ENCODE measurements at regions not wholly inside any gene's neighbourhood (a gene's known extent, or its start where the extent isn't known, plus 50 kb on each side); places are given as distances from the start of the nearest gene placed in this dataset.

- Mint-ChIP-seq H3K4me3 (no peak overlapping the region), H3K36me3 (no peaks in the 10 kb centered on the region), H3K4me1 (no peaks in the 10 kb centered on the region), H3K27ac (no peak overlapping the region), H3K27me3 (peaks cover 17% of the 10 kb centered on the region), H3K9me3 (peaks cover 5% of the 10 kb centered on the region)
These were observed 179.8 kb downstream of the BAMBI start for GRCh38 chr10:28857164-28857563.

- Mint-ChIP-seq H3K27ac (no peak overlapping the region), H3K27me3 (peaks cover 17% of the 10 kb centered on the region), H3K4me3 (no peak overlapping the region)
These were observed 181.3 kb downstream of the BAMBI start for GRCh38 chr10:28858646-28859045.

DNA sequence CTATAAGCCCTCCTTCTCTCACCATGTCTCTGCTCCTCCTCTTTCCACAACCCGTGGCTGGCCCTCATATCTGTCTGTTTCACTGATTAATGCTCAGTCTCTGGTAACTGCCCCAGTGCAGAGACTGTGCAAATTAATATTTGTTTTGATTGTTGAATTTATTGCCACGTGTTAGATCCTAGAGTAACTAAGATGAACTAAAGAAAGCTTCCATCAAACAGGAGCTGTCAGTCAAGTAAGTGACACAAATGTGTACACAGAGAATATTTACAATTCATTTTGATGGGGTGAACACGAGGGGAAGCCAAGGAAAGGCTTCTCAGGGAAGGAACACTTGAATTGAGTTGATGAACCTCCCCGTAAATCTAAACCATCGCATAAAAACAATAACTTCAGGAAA is 182.5 kb downstream of the BAMBI start:
- Mint-ChIP-seq H3K27me3 (peaks cover 17% of the 10 kb centered on the region), H3K27ac (no peak overlapping the region), H3K36me3 (no peaks in the 10 kb centered on the region), H3K4me3 (no peak overlapping the region), H3K9me3 (peaks cover 5% of the 10 kb centered on the region), H3K4me1 (no peaks in the 10 kb centered on the region)

More at GRCh38 chr10:28858646-28859045, 181.3 kb downstream of the BAMBI start:
- peaks cover 5% of the 10 kb centered on the region for H3K9me3 Mint-ChIP-seq
- H3K4me1 Mint-ChIP-seq, result no peaks in the 10 kb centered on the region
- H3K36me3 Mint-ChIP-seq, result no peaks in the 10 kb centered on the region

DNA sequence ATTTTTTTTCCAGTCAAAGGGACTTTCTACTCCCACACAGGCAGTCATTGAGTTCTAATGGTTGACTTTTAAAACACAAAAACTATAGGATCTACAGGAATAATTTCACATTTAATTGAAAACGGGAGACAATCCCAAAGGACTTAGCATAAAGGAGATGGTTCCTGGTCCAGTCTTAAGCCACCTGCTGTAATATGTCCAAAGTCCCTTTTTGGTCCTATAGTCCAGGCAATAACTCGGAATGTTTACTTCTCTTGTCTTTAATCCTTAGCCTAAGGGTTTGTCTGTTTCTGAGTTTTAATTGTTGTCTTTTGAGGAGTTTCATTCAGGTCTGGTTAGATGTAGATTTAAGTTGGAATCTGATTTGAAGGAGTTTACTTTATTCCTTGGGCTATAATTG is 184.9 kb downstream of the BAMBI start:
- Mint-ChIP-seq H3K36me3 (no peaks in the 10 kb centered on the region), H3K27me3 (peaks cover 17% of the 10 kb centered on the region), H3K4me1 (no peaks in the 10 kb centered on the region), H3K27ac (no peak overlapping the region), H3K4me3 (no peak overlapping the region), H3K9me3 (peaks cover 5% of the 10 kb centered on the region)

GRCh38 chr10:28869606-28870201 is 192.4 kb downstream of the BAMBI start:
- H3K4me3 Mint-ChIP-seq, result no peak overlapping the region
- H3K4me1 Mint-ChIP-seq, result no peaks in the 10 kb centered on the region
- no peaks in the 10 kb centered on the region for H3K9me3 Mint-ChIP-seq
- H3K27ac Mint-ChIP-seq, result no peak overlapping the region
- H3K36me3 Mint-ChIP-seq, result no peaks in the 10 kb centered on the region
- peaks cover 1% of the 10 kb centered on the region for H3K27me3 Mint-ChIP-seq

GRCh38 chr10:28871665-28872064 is 194.3 kb downstream of the BAMBI start:
- H3K4me1 Mint-ChIP-seq, result no peaks in the 10 kb centered on the region
- H3K36me3 Mint-ChIP-seq, result no peaks in the 10 kb centered on the region
- H3K27ac Mint-ChIP-seq, result no peak overlapping the region
- no peaks in the 10 kb centered on the region for H3K9me3 Mint-ChIP-seq
- no peak overlapping the region for H3K4me3 Mint-ChIP-seq
- peaks cover 1% of the 10 kb centered on the region for H3K27me3 Mint-ChIP-seq

GRCh38 chr10:28872587-28873165 is 195.4 kb downstream of the BAMBI start:
- no peak overlapping the region for H3K27ac Mint-ChIP-seq
- H3K27me3 Mint-ChIP-seq, result peaks cover 1% of the 10 kb centered on the region
- no peaks in the 10 kb centered on the region for H3K36me3 Mint-ChIP-seq
- H3K4me1 Mint-ChIP-seq, result no peaks in the 10 kb centered on the region
- H3K9me3 Mint-ChIP-seq, result no peaks in the 10 kb centered on the region
- H3K4me3 Mint-ChIP-seq, result no peak overlapping the region

DNA sequence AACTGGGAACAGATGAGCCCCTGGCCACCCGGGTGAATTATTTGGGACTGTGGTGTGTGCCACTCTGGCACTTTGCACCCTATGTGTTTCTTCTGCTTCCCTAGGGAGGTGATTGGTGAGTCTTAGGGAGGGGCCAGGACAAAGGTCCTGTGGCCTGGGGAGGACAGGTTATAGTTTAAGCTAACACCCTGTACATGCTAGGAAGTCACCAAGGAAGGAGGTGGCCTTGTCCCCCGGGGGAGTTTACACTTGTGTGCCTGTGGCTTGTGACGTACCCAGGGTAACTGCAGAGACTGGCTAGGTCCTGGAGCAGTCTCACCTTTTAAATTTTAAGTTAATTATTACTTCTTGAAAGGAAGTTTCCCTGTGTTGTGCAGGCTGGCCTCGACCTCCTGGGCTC is 196.2 kb downstream of the BAMBI start:
- H3K9me3 Mint-ChIP-seq, result no peaks in the 10 kb centered on the region
- H3K27ac Mint-ChIP-seq, result no peak overlapping the region
- H3K4me3 Mint-ChIP-seq, result no peak overlapping the region
- no peaks in the 10 kb centered on the region for H3K4me1 Mint-ChIP-seq
- no peaks in the 10 kb centered on the region for H3K27me3 Mint-ChIP-seq
- H3K36me3 Mint-ChIP-seq, result no peaks in the 10 kb centered on the region

DNA sequence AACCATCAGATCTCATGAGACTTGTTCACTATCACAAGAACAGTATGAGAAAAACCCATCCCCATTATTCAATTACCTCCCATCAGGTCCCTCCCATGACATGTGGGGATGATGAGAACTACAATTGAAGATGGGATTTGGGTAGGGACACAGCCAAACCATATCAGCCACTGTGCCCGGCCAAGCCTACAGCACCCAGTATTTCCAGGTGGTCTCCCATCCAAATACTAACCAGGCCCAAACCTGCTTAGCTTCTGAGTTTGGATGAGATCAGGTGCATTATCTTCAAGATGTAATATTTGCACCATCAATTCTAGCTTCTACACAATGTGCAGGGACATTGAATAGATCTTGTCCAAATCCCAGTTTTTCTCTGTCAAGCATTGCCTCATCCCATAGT is 196.9 kb downstream of the BAMBI start:
- no peak overlapping the region for H3K4me3 Mint-ChIP-seq
- H3K27ac Mint-ChIP-seq, result no peak overlapping the region
- no peaks in the 10 kb centered on the region for H3K4me1 Mint-ChIP-seq
- no peaks in the 10 kb centered on the region for H3K36me3 Mint-ChIP-seq
- H3K9me3 Mint-ChIP-seq, result no peaks in the 10 kb centered on the region
- no peaks in the 10 kb centered on the region for H3K27me3 Mint-ChIP-seq

- H3K9me3 Mint-ChIP-seq, result no peaks in the 10 kb centered on the region
- no peaks in the 10 kb centered on the region for H3K36me3 Mint-ChIP-seq
- H3K4me3 Mint-ChIP-seq, result no peak overlapping the region
- no peaks in the 10 kb centered on the region for H3K27me3 Mint-ChIP-seq
- no peaks in the 10 kb centered on the region for H3K4me1 Mint-ChIP-seq
- H3K27ac Mint-ChIP-seq, result no peak overlapping the region
These were observed 198.3 kb downstream of the BAMBI start for GRCh38 chr10:28875549-28876081.

- no peaks in the 10 kb centered on the region for H3K9me3 Mint-ChIP-seq
- H3K4me3 Mint-ChIP-seq, result no peak overlapping the region
- peaks cover 4% of the 10 kb centered on the region for H3K27me3 Mint-ChIP-seq
- no peaks in the 10 kb centered on the region for H3K4me1 Mint-ChIP-seq
- no peaks in the 10 kb centered on the region for H3K36me3 Mint-ChIP-seq
- no peak overlapping the region for H3K27ac Mint-ChIP-seq
These were observed 201.1 kb downstream of the BAMBI start for GRCh38 chr10:28878236-28878970.

- Mint-ChIP-seq H3K9me3 (no peaks in the 10 kb centered on the region), H3K27ac (no peak overlapping the region), H3K27me3 (peaks cover 4% of the 10 kb centered on the region), H3K4me1 (no peaks in the 10 kb centered on the region), H3K4me3 (no peak overlapping the region), H3K36me3 (no peaks in the 10 kb centered on the region)
These were observed 201.9 kb downstream of the BAMBI start for GRCh38 chr10:28879246-28879645.

GRCh38 chr10:28879875-28880682 is 202.8 kb downstream of the BAMBI start:
- Mint-ChIP-seq H3K27ac (no peak overlapping the region), H3K27me3 (peaks cover 4% of the 10 kb centered on the region), H3K9me3 (no peaks in the 10 kb centered on the region), H3K4me1 (no peaks in the 10 kb centered on the region), H3K4me3 (no peak overlapping the region), H3K36me3 (no peaks in the 10 kb centered on the region)

- H3K27me3 Mint-ChIP-seq, result peaks cover 4% of the 10 kb centered on the region
- no peak overlapping the region for H3K4me3 Mint-ChIP-seq
- no peaks in the 10 kb centered on the region for H3K36me3 Mint-ChIP-seq
- no peaks in the 10 kb centered on the region for H3K9me3 Mint-ChIP-seq
- no peaks in the 10 kb centered on the region for H3K4me1 Mint-ChIP-seq
- no peak overlapping the region for H3K27ac Mint-ChIP-seq
These were observed 203.3 kb downstream of the BAMBI start for GRCh38 chr10:28880683-28880950.

- no peaks in the 10 kb centered on the region for H3K9me3 Mint-ChIP-seq
- no peaks in the 10 kb centered on the region for H3K4me1 Mint-ChIP-seq
- H3K36me3 Mint-ChIP-seq, result no peaks in the 10 kb centered on the region
- no peak overlapping the region for H3K4me3 Mint-ChIP-seq
- H3K27ac Mint-ChIP-seq, result no peak overlapping the region
- H3K27me3 Mint-ChIP-seq, result peaks cover 4% of the 10 kb centered on the region
These were observed 204.0 kb downstream of the BAMBI start for GRCh38 chr10:28881171-28881882.
